IMR-90 (cell line): ENCODE measurements at regions not wholly inside any gene's neighbourhood (a gene's known extent, or its start where the extent isn't known, plus 50 kb on each side); places are given as distances from the start of the nearest gene placed in this dataset.
"Not testable (repeated sequence)": the region's sequence is repeated elsewhere in the genome, so short reads cannot be mapped to it uniquely, and the experiment has no call there.

ENCODE experiments used
- ATAC-seq: fragments of 200-7000 bp; cut with Tn5 transposase; 2 replicates; pipeline ENCODE4 v1.9.1; 2020; ENCODE audit warnings: low read depth, mild to moderate bottlenecking, moderate library complexity
- BruUV-seq: library from RNA; stranded (reverse); fragments of 400-500 nt; replicated peaks from 2 replicates; lab custom pipeline; 2021; lab: Mats Ljungman, UMichigan
- CTCF ChIA-PET: fragments of 300-600 bp; formaldehyde crosslinking; extraction: SDS; loops from one replicate; lab custom pipeline; 2021; ENCODE audit warnings: antibody characterized with exemption; lab: Yijun Ruan, JAX
- POLR2A ChIA-PET: fragments of 300-600 bp; sonication (Branson Sonifier 250); formaldehyde crosslinking; loops from one replicate; lab custom pipeline; 2022; ENCODE audit warnings: antibody characterized with exemption; ENCODE audit not compliant: unreplicated experiment; lab: Charles Lee
- DNase-seq: peaks from one replicate; pipeline ENCODE4 v3.0.0; 2013
- H2AFZ ChIP-seq: replicated peaks from 2 replicates; pipeline ENCODE3; 2013; ENCODE audit warnings: low read length, mild to moderate bottlenecking; ENCODE audit not compliant: poor library complexity
- H2AK5ac ChIP-seq: 2 replicates; pipeline ENCODE4 v1.6.1; 2013; ENCODE audit warnings: low read depth, low read length, inconsistent platforms
- H2AK9ac ChIP-seq: replicated peaks from 2 replicates; pipeline ENCODE3; 2013; ENCODE audit warnings: mild to moderate bottlenecking, low read depth, low read length, moderate library complexity; ENCODE audit not compliant: poor library complexity
- H2BK120ac ChIP-seq: 2 replicates; pipeline ENCODE4 v1.6.1; 2013; ENCODE audit warnings: low read depth, low read length, inconsistent platforms
- H2BK15ac ChIP-seq: 3 replicates; pipeline ENCODE4 v1.6.1; 2013; ENCODE audit warnings: low read depth, low read length, inconsistent platforms
- H2BK20ac ChIP-seq: 2 replicates; pipeline ENCODE4 v1.6.1; 2013; ENCODE audit warnings: low read depth, mild to moderate bottlenecking, inconsistent platforms, low read length, moderate library complexity
- H2BK5ac ChIP-seq: 2 replicates; pipeline ENCODE4 v1.6.1; 2013; ENCODE audit warnings: mild to moderate bottlenecking, low read depth, low read length, inconsistent platforms; ENCODE audit not compliant: poor library complexity, severe bottlenecking
- H3K14ac ChIP-seq: replicated peaks from 2 replicates; pipeline ENCODE4 v1.6.1; 2013; ENCODE audit warnings: low read depth, low read length, inconsistent platforms
- H3K18ac ChIP-seq: 2 replicates; pipeline ENCODE4 v1.6.1; 2013; ENCODE audit warnings: low read depth, low read length, control low read depth
- H3K23ac ChIP-seq: 2 replicates; pipeline ENCODE4 v1.6.1; 2013; ENCODE audit warnings: low read depth, low read length, inconsistent platforms
- H3K27ac ChIP-seq: 2 replicates; pipeline ENCODE4 v1.5.1; 2013; ENCODE audit warnings: mild to moderate bottlenecking, control low read depth, low read length; ENCODE audit not compliant: insufficient read depth
- H3K27me3 ChIP-seq: 2 replicates; pipeline ENCODE4 v1.6.1; 2013; ENCODE audit warnings: low read length; ENCODE audit not compliant: control insufficient read depth, insufficient read depth
- H3K36me3 ChIP-seq: 2 replicates; pipeline ENCODE4 v1.6.1; 2013; ENCODE audit warnings: low read length, mixed read lengths; ENCODE audit not compliant: control insufficient read depth, insufficient read depth
- H3K4ac ChIP-seq: 2 replicates; pipeline ENCODE4 v1.6.1; 2013; ENCODE audit warnings: low read depth, low read length, inconsistent platforms
- H3K4me1 ChIP-seq: 2 replicates; pipeline ENCODE4 v1.6.1; 2013; ENCODE audit warnings: low read length, mixed read lengths; ENCODE audit not compliant: control insufficient read depth, insufficient read depth
- H3K4me2 ChIP-seq: 2 replicates; pipeline ENCODE4 v1.6.1; 2013; ENCODE audit warnings: low read depth, mild to moderate bottlenecking, control low read depth, low read length, moderate library complexity
- H3K4me3 ChIP-seq: 2 replicates; pipeline ENCODE4 v1.5.1; 2013; ENCODE audit warnings: low read depth, mild to moderate bottlenecking, control low read depth, low read length, moderate library complexity; ENCODE audit not compliant: insufficient read depth
- H3K56ac ChIP-seq: 2 replicates; pipeline ENCODE4 v1.6.1; 2013; ENCODE audit warnings: low read length, inconsistent platforms; ENCODE audit not compliant: insufficient read depth; ENCODE audit errors: extremely low read depth
- H3K79me1 ChIP-seq, 2 experiments: 2 replicates each; pipeline ENCODE4 v1.6.1; 2013; ENCODE audit warnings: low read length in 2 of 2, inconsistent platforms in 1 of 2, low read depth in 1 of 2
- H3K9ac ChIP-seq: 2 replicates; pipeline ENCODE4 v1.6.1; 2013; ENCODE audit warnings: low read depth, low read length, control low read depth
- H3K9me1 ChIP-seq: 2 replicates; pipeline ENCODE4 v1.6.1; 2013; ENCODE audit warnings: low read length, inconsistent platforms; ENCODE audit not compliant: insufficient read depth
- H3K9me3 ChIP-seq: 2 replicates; pipeline ENCODE4 v1.6.1; 2013; ENCODE audit warnings: low read length; ENCODE audit not compliant: control insufficient read depth, insufficient read depth
- H4K20me1 ChIP-seq: 2 replicates; pipeline ENCODE4 v1.6.1; 2013; ENCODE audit warnings: low read length, inconsistent platforms; ENCODE audit not compliant: insufficient read depth
- H4K5ac ChIP-seq: 2 replicates; pipeline ENCODE4 v1.6.1; 2013; ENCODE audit warnings: mild to moderate bottlenecking, low read depth, low read length, control low read depth
- H4K8ac ChIP-seq, 2 experiments: 2 replicates each; pipeline ENCODE4 v1.6.1; 2013; ENCODE audit warnings: low read depth in 2 of 2, low read length in 2 of 2, control low read depth in 1 of 2, inconsistent platforms in 1 of 2
- H4K91ac ChIP-seq: 2 replicates; pipeline ENCODE4 v1.6.1; 2013; ENCODE audit warnings: low read depth, low read length, inconsistent platforms; ENCODE audit not compliant: insufficient read depth
- whole genome bisulfite sequencing, 2 experiments: methylation state at CpG; one replicate each; pipeline versions ENCODE4 v1.1.5 to v1.1.7; 2013; ENCODE audit warnings: missing lambda C conversion rate in 2 of 2; ENCODE audit not compliant: insufficient read length in 1 of 2; ENCODE audit errors: extremely low coverage in 2 of 2; 5-methylcytosine and 5-hydroxymethylcytosine counted together
- dilution Hi-C: fragments of 300-500 bp; cut with HindIII; formaldehyde crosslinking; loops from one replicate; pipeline ENCODE4 v1.14.3; 2018; ENCODE audit warnings: low sequenced_read_pairs; ENCODE audit not compliant: unreplicated experiment
- in situ Hi-C: fragments of 300-500 bp; cut with MboI; formaldehyde crosslinking; loops from 3 replicates; pipeline ENCODE4 v1.14.3; 2019; ENCODE audit warnings: low sequenced_read_pairs, inconsistent platforms, mixed read lengths
- intact Hi-C: fragments of 100-400 bp; cut with micrococcal nuclease; formaldehyde crosslinking; loops from 2 replicates; pipeline ENCODE4 v1.10.0; 2022

- POLR2A ChIA-PET, H2AK9ac ChIP-seq, H3K14ac ChIP-seq, H3K27me3 ChIP-seq, dilution Hi-C loops, in situ Hi-C loops, ATAC-seq, CTCF ChIA-PET, H3K56ac ChIP-seq, H3K27ac ChIP-seq, H3K4ac ChIP-seq, H3K79me1 ChIP-seq, H3K4me1 ChIP-seq, H3K4me3 ChIP-seq, H3K23ac ChIP-seq, H3K4me2 ChIP-seq, H4K8ac ChIP-seq, intact Hi-C loops, BruUV-seq, H2BK20ac ChIP-seq, H2AFZ ChIP-seq, DNase-seq, H2AK5ac ChIP-seq, H4K20me1 ChIP-seq, H3K36me3 ChIP-seq, H2BK5ac ChIP-seq, H2BK120ac ChIP-seq, H3K9me1 ChIP-seq, H3K9ac ChIP-seq, H4K91ac ChIP-seq, H2BK15ac ChIP-seq, H3K9me3 ChIP-seq, H3K18ac ChIP-seq, H4K5ac ChIP-seq: not testable (repeated sequence)
- no CpG with 5 or more reads among the region's 1 CpG for WGBS, 2 experiments
Observed at GRCh38 chr10:59975918-59976317, 69.6 kb upstream of the CCDC6 start.
